NOMO-1 treated with DMSO at 0.1 percent for 48 hours (cell line): ENCODE measurements at regions not wholly inside any gene's neighbourhood (a gene's known extent, or its start where the extent isn't known, plus 50 kb on each side); places are given as distances from the start of the nearest gene placed in this dataset.
"Not testable (repeated sequence)": the region's sequence is repeated elsewhere in the genome, so short reads cannot be mapped to it uniquely, and the experiment has no call there.

ENCODE experiments used
- DNase-seq: peaks from one replicate; lab custom pipeline; 2025; ENCODE audit not compliant: unreplicated experiment; lab: John Stamatoyannopoulos, UW

DNA sequence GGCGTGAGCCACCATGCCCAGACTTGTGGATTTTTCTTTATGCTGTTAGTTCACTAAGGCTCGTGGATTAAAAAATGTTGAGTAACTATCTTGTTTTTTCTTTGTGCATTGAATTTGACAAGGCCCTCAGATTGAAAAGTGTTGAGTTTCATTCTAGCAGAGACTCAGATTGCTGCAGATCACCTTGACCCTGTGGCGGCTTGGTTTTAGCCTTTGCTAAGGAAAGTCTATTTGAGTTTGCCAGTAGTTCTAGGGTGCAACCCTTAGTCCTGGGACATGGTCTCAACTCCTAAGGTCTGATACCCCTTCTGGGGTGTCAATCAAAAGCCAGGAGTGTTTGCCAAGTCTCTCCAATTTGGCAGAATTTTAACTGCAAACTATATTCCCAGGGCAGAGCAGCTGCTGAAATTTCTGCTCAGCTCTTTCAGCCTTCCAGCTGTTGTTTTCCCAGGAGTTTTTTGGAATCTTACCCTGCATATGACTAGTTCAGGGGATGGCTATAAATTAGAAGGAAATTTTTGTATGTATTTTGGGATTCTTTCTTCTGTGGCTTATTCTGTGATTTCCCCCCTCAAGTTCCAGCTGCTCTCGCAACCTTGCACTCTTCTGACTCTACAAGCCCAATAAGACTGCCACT, 84.3 kb upstream of the HAND1 start:
- no peak for DNase-seq

DNA sequence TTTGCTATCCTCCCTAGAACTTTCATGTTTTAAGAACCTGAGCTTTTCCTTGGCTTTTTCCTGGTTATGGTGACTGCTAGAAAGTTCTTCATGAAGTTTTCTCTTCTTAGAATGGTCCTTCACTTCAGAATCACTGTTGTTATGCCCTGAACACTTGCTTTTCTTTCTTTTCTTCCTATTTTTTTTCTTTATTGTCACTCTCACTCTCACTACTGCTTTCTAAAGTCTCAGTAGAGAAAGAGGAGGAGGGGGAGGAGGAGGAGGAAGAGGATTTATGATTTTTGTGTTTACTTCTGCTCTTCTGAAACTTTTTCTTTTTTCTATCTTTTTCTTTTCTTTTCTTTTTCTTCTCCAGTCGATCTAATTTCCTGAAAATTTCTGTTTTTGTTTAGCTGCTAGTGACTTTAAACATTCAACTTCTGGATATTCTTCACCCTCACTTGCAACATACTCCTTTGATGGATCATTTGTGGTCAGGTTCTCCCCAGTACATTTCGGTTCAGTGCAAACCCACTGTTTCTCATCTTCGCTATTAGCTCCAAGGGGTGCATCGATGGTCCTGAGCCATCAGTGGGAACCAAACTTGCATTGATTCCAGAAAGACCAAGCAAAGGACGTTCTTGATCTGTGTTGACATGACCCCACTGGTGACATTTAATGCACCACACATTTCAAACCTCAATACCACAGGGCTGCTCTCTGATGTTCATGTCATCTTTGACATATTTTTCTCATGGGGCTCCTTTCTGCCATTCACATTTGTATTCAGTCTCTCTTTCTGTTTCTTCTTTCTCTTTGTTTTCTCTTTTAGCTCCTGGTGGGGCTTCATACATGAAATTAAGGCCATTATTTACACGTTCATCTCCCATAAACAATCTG, 81.6 kb upstream of the HAND1 start:
- DNase-seq: peak; percentile 65

GRCh38 chr5:154557548-154557947, 79.5 kb upstream of the HAND1 start:
- no peak for DNase-seq

DNA sequence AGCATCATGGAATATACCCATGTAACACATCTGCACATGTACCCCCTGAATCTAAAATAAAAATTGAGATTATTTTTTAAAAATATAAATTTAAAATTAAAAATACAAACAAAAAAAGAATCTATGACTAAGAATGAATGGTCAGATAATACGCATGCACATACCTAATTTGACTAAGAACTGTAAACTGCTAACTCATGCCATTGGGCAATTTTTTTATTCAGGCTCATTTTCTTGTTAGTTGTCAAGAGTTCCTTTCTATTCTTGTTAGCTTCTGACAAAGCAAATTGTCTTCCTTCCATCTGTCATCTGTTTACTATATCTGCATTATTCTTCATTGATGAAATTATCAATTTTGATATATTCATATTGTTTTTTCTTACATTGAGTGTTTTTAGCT, 69.5 kb upstream of the HAND1 start:
- DNase-seq: peak; percentile 38

GRCh38 chr5:154546719-154547118, 68.7 kb upstream of the HAND1 start:
- no peak for DNase-seq

- DNase-seq: peak; percentile 63
Observed at GRCh38 chr5:154544646-154545045, 66.6 kb upstream of the HAND1 start.

GRCh38 chr5:154543380-154543779, 65.4 kb upstream of the HAND1 start:
- DNase-seq: no peak

- DNase-seq: no peak
Observed at GRCh38 chr5:154542581-154542980, 64.6 kb upstream of the HAND1 start.

GRCh38 chr5:154542000-154542399, 64.0 kb upstream of the HAND1 start:
- no peak for DNase-seq

- DNase-seq: no peak
Observed at GRCh38 chr5:154541553-154541952, 63.5 kb upstream of the HAND1 start.

GRCh38 chr5:154540600-154540999, 62.6 kb upstream of the HAND1 start:
- DNase-seq: no peak

DNA sequence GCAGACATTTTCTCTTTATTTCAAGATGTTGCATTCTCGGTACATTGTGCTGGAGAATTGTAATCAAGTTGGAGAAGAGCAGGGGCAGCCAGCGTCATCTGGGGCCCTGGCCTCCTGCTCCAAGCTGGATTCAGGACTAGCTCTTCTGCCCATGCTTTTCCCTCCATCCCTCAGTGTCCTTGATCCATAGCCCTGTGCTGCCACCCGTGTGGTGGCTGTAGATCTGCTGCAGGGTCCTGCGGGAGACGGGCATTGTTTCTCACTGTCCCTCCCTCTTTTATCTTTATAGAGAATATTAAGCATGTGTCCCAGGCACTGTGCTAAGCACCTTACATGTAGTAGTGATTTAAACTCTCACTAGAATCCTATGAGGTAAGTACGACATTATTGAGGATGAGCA, 60.5 kb upstream of the HAND1 start:
- no peak for DNase-seq

DNA sequence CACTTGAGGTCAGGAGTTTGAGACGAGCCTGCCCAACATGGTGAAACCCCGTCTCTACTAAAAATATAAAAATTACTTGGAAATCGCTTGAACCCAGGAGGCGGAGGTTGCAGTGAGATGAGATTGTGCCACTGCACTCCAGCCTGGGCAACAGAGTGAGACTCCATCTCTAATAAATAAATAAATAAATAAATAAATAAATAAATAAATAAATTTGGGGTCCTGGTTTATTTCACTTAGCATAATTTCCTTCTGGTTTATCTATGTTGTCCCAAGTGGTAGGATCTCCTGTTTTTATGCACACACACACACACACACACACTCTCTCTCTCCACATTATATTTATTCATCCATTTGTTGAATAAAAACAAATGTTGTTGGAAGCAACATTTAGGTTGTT, 58.4 kb upstream of the HAND1 start:
- DNase-seq: not testable (repeated sequence)

- DNase-seq: no peak
Observed at GRCh38 chr5:154535535-154535934, 57.5 kb upstream of the HAND1 start.

DNA sequence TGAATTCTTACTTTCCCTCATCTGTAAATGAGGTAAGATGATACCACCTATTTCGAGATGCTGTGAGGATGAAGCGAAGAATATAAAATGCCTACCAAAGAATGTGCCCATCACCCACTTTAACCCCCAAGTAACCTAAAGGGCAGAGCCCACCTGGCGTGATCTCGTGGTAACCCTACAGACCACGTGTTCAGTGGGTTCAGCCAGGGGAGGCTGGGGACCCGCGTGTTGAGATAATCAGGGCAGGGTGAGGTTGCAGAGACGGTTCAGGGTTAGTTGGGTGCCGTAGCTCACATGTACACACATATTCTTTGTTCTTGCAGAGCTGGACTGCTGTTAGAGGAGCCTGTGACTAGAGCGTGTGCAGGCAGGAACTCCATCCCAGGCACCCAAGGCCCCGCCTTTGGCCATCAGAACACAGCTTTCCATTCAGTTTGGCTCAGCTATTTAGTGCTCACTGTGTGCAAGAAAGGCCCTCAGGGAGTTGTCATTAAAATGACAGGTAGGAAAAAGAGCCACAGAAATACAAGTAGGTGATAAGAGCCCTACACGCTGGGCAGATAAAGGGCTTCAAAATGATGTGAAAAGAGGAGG, 56.5 kb upstream of the HAND1 start:
- DNase-seq: no peak

GRCh38 chr5:154529282-154529681, 51.3 kb upstream of the HAND1 start:
- DNase-seq: no peak

DNA sequence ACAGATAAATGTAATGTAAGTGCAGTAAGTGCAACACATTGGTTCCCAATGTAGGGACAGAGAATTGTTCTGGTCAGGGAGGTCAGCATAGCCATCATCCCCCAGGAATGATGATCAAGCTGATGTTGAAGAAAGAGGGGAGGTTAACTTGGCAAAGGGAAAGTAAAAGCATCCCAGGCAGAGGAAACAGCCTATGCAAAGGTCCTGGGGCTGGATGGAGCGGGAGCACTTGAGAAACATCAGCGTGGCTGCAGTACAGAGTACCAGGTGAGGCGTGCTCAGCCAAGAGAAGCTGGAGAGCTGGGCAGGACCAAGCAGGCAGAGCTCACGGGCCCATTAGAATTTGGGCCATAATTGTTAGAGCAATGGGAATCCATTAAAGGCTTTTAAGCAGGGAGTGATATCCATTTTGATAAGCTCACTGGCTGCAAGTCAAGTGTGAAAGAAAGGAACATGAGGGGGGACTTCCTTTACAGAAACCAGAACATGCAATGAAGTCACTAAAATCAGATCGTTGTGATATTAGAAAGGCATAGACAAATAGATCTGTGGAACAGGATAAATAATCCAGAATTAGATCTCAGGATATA, 50.1 kb upstream of the HAND1 start:
- no peak for DNase-seq
